ENCODE measurements at regions not wholly inside any gene's neighbourhood (a gene's known extent, or its start where the extent isn't known, plus 50 kb on each side); places are given as distances from the start of the nearest gene placed in this dataset.

DNA sequence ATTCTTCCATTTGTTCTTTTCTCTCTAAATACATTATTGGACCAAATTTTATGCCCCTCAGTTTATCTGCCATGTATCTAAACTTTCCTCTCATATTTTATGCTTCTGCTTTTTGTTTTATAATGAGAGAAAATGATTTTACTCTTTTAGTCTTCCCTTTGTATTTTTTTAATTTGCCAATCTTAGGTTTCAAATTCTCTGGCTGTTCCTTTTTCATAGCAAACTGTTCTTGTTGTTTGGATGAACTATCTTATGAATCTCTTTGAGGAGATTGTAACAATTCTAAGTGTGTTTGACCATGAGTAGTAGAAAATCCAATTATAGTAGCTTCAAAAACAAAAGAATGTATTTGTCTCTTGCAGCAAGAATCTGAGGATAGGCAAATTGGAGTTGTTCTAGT is 290.5 kb downstream of the NDFIP2 start:
- H3K4me3 ChIP-seq, result no peak overlapping the region
- H2AFZ ChIP-seq (ENCODE audit: control insufficient read depth, low read depth, low read length), result no peak overlapping the region
- ChIA-PET SMC1A (ENCODE audit: uncharacterized antibody, unreplicated experiment) (interaction anchor here (1.1 to 1.7 kb wide), 3 partner anchors 92 to 464 kb away, joined by 4 to 5 read pairs (median 4); no protein-coding TSS in a partner anchor), POLR2A (no interaction called here), RAD21 (ENCODE audit: unreplicated experiment) (interaction anchor here (0.6 to 2.4 kb wide), 4 partner anchors 11 to 98 kb away, joined by 3 to 11 read pairs (median 3); no protein-coding TSS in a partner anchor), CTCF (interaction anchor here (0.6 to 1.5 kb wide), 3 partner anchors 48 to 447 kb away, joined by 3 read pairs; no protein-coding TSS in a partner anchor)
- DNase-seq (ENCODE audit: low read depth, low spot score) (no peak), ATAC-seq (no peak), FAIRE-seq (no peak)
- no peaks in the 10 kb centered on the region for H3K4me1 ChIP-seq (ENCODE audit: control insufficient read depth, insufficient read depth, low read length)
- intact Hi-C loops (cut with micrococcal nuclease; ENCODE audit: unreplicated experiment), result loop anchor here (10.0 kb wide), 1 partner anchor 1243 kb away; no protein-coding TSS in a partner anchor
- no peak overlapping the region for H3K4me2 ChIP-seq (ENCODE audit: control insufficient read depth, insufficient read depth)
- BruUV-seq (replicated peaks), result no TSS peak
- no peaks in the 10 kb centered on the region for H3K9me3 ChIP-seq (replicated peaks; ENCODE audit: control insufficient read depth, insufficient read depth, low read length)
- H3K79me2 ChIP-seq (ENCODE audit: control insufficient read depth, insufficient read depth, low read length), result no peaks in the 10 kb centered on the region
- in situ Hi-C loops (cut with MboI), result no loop called here
- no peaks in the 10 kb centered on the region for H3K36me3 ChIP-seq (ENCODE audit: control insufficient read depth in 2 of 2, insufficient read depth in 2 of 2, low read length in 1 of 2)
- H3K9ac ChIP-seq (ENCODE audit: control insufficient read depth, insufficient read depth, low read length), result no peak overlapping the region
- H3K27me3 ChIP-seq (replicated peaks in 1 of 2; ENCODE audit: control insufficient read depth in 2 of 2, insufficient read depth in 2 of 2, low read length in 1 of 2), result no peaks in the 10 kb centered on the region
- H4K20me1 ChIP-seq (ENCODE audit: control insufficient read depth, insufficient read depth), result no peaks in the 10 kb centered on the region
- TF ChIP-seq RCOR1 (conservative IDR thresholded peaks at IDR 0.05; ENCODE audit: low read depth, low read length) (no peak), JUNB (IDR thresholded peaks at IDR 0.05) (no peak), EGR1 (IDR thresholded peaks at IDR 0.05; ENCODE audit: borderline replicate concordance in 1 of 2, low read depth in 2 of 2, low read length in 2 of 2) (no peak), SREBF2 (IDR thresholded peaks at IDR 0.05; ENCODE audit: low read length) (no peak), MYC (IDR thresholded peaks at IDR 0.05; ENCODE audit: insufficient read depth, insufficient read length, insufficient replicate concordance, low read length, severe bottlenecking) (no peak), GABPA (IDR thresholded peaks at IDR 0.05; ENCODE audit: low read depth) (no peak)
- H3K27ac ChIP-seq (ENCODE audit: control insufficient read depth, insufficient read depth), result no peak overlapping the region

GRCh38 chr13:79770056-79770455 is 289.1 kb downstream of the NDFIP2 start:
- Histone ChIP-seq H3K4me1 (ENCODE audit: control insufficient read depth, insufficient read depth, low read length) (no peaks in the 10 kb centered on the region), H3K4me2 (ENCODE audit: control insufficient read depth, insufficient read depth) (no peak overlapping the region), H4K20me1 (ENCODE audit: control insufficient read depth, insufficient read depth) (no peaks in the 10 kb centered on the region), H3K4me3 (no peak overlapping the region), H3K27me3 (replicated peaks in 1 of 2; ENCODE audit: control insufficient read depth in 2 of 2, insufficient read depth in 2 of 2, low read length in 1 of 2) (no peaks in the 10 kb centered on the region), H3K9ac (ENCODE audit: control insufficient read depth, insufficient read depth, low read length) (no peak overlapping the region), H3K27ac (ENCODE audit: control insufficient read depth, insufficient read depth) (no peak overlapping the region), H3K36me3 (ENCODE audit: control insufficient read depth in 2 of 2, insufficient read depth in 2 of 2, low read length in 1 of 2) (no peaks in the 10 kb centered on the region), H2AFZ (ENCODE audit: control insufficient read depth, low read depth, low read length) (no peak overlapping the region), H3K79me2 (ENCODE audit: control insufficient read depth, insufficient read depth, low read length) (no peaks in the 10 kb centered on the region), H3K9me3 (replicated peaks; ENCODE audit: control insufficient read depth, insufficient read depth, low read length) (no peaks in the 10 kb centered on the region)
- no peak for DNase-seq (ENCODE audit: low read depth, low spot score)
- POLR2A ChIA-PET, result interaction anchor here (0.7 kb wide), 1 partner anchor 24 kb away, joined by 6 read pairs; no protein-coding TSS in a partner anchor
- BruUV-seq (replicated peaks), result no TSS peak
- ATAC-seq, result no peak
- RAD21 ChIA-PET (ENCODE audit: unreplicated experiment), result no interaction called here
- FAIRE-seq, result no peak
- SMC1A ChIA-PET (ENCODE audit: uncharacterized antibody, unreplicated experiment), result no interaction called here
- intact Hi-C loops (cut with micrococcal nuclease; ENCODE audit: unreplicated experiment), result loop anchor here (10.0 kb wide), 1 partner anchor 1245 kb away; no protein-coding TSS in a partner anchor
- in situ Hi-C loops (cut with MboI), result no loop called here
- WGBS (ENCODE audit: insufficient coverage, insufficient replicate concordance, low lambda C conversion rate, missing lambda C conversion rate), result 4% methylated on average over 1 of the region's 1 CpG
- CTCF ChIA-PET, result no interaction called here
- TF ChIP-seq ZBTB40 (IDR thresholded peaks at IDR 0.05; ENCODE audit: borderline replicate concordance) (no peak), SIX5 (IDR thresholded peaks at IDR 0.05; ENCODE audit: low read depth, low read length, severe bottlenecking) (no peak), CHD2 (IDR thresholded peaks at IDR 0.05; ENCODE audit: borderline replicate concordance, low read depth, low read length) (no peak), GATAD2B (conservative IDR thresholded peaks at IDR 0.05; ENCODE audit: low read depth) (no peak), RELA (IDR thresholded peaks at IDR 0.05; ENCODE audit: borderline replicate concordance, partially characterized antibody) (no peak), MXI1 (IDR thresholded peaks at IDR 0.05; ENCODE audit: low read depth, low read length) (no peak), NFXL1 (IDR thresholded peaks at IDR 0.05; ENCODE audit: borderline replicate concordance) (no peak)
- TF ChIP-seq, protein P1, sequence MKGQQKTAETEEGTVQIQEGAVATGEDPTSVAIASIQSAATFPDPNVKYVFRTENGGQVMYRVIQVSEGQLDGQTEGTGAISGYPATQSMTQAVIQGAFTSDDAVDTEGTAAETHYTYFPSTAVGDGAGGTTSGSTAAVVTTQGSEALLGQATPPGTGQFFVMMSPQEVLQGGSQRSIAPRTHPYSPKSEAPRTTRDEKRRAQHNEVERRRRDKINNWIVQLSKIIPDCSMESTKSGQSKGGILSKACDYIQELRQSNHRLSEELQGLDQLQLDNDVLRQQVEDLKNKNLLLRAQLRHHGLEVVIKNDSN (IDR thresholded peaks at IDR 0.05; ENCODE audit: borderline replicate concordance, extremely low read length, insufficient read depth, low read depth, low read length), result no peak

All from GM12878 (cell line).